Activated T-cell treated with anti-CD3 and anti-CD28 coated beads, Interleukin-2, amount 50 U/mL, for 72 hours (primary cell): ENCODE measurements at regions not wholly inside any gene's neighbourhood (a gene's known extent, or its start where the extent isn't known, plus 50 kb on each side); places are given as distances from the start of the nearest gene placed in this dataset.

Experiments used
- ATAC-seq, 2 donors: fragments of 150-1000 bp; cut with Tn5 transposase; replicated peaks in 1 of 2; 2 replicates each; pipeline ENCODE4 v1.10.0; 2021; ENCODE audit warnings: moderate library complexity in 2 of 2, mild to moderate bottlenecking in 1 of 2
- DNase-seq, 2 donors: peaks; one replicate each; pipeline ENCODE4 v3.0.0; 2021 to 2022; ENCODE audit warnings: mixed read lengths in 1 of 2
- H3K27ac Mint-ChIP-seq: one replicate; pipeline ENCODE4 v1.8.0; 2022; ENCODE audit warnings: mild to moderate bottlenecking, moderate library complexity, mixed read lengths
- H3K27me3 Mint-ChIP-seq: one replicate; pipeline ENCODE4 v1.8.0; 2022; ENCODE audit warnings: low read depth, mixed read lengths
- H3K36me3 Mint-ChIP-seq, 2 donors: one replicate each; pipeline ENCODE4 v1.8.0; 2022; ENCODE audit warnings: mixed read lengths in 2 of 2, mild to moderate bottlenecking in 1 of 2; ENCODE audit not compliant: insufficient read depth in 2 of 2
- H3K4me1 Mint-ChIP-seq: one replicate; pipeline ENCODE4 v1.8.0; 2022; ENCODE audit warnings: low read depth, mixed read lengths
- H3K4me3 Mint-ChIP-seq, 2 donors: one replicate each; pipeline ENCODE4 v1.8.0; 2022; ENCODE audit warnings: mild to moderate bottlenecking in 2 of 2, mixed read lengths in 2 of 2, moderate library complexity in 2 of 2
- H3K9me3 Mint-ChIP-seq, 2 donors: one replicate each; pipeline ENCODE4 v1.8.0; 2022; ENCODE audit warnings: mixed read lengths in 2 of 2

DNA sequence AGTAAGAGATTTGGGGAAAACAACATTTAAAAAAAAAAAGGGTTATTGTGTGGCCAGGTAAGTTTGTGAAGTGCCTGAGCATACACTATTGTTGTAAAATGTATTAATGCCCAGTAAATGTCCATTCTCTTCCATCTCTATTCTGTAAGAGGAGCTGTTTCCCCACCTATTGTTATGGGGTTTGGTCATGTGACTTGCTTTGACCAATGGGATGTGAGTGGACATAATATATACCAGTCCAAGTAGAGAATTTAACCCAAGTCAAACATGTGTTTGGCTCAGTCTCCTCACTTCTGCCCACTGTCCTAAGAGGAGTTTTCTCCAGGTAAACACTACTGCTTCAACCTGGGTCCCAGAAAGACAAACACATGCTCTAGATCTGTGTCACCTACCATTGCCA is 377.1 kb downstream of the FOXA2 start:
- DNase-seq (no peak), ATAC-seq (no peak)
- Mint-ChIP-seq H3K9me3 (peaks cover 4 to 8% of the 10 kb centered on the region in 2 donors), H3K36me3 (no peaks in the 10 kb centered on the region), H3K27me3 (no peaks in the 10 kb centered on the region), H3K4me1 (no peaks in the 10 kb centered on the region), H3K4me3 (no peak overlapping the region), H3K27ac (no peak overlapping the region)

DNA sequence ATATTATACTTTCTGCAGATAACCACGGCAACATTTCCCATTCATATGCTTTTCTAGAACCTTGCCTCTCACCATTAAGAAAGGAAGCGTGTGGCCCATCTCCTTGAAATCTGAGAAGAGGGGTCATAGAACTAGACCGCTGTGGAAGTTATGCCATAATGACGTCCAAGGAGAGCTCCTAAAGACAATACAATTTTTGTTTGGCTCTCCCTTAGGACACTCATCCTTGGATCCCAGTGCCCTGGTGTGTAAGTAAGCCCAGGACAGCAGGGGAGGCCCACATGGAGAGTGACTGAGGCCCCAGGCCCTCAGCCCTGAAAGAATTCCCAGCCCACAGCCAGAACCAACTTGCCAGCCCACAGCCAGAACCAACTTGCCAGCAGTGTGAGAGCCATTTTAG is 379.6 kb downstream of the FOXA2 start:
- no peak for ATAC-seq
- Mint-ChIP-seq H3K9me3 (peaks cover 4 to 15% of the 10 kb centered on the region in 2 donors), H3K4me3 (no peak overlapping the region), H3K27me3 (no peaks in the 10 kb centered on the region), H3K4me1 (no peaks in the 10 kb centered on the region), H3K36me3 (no peaks in the 10 kb centered on the region), H3K27ac (no peak overlapping the region)
- DNase-seq, result no peak

DNA sequence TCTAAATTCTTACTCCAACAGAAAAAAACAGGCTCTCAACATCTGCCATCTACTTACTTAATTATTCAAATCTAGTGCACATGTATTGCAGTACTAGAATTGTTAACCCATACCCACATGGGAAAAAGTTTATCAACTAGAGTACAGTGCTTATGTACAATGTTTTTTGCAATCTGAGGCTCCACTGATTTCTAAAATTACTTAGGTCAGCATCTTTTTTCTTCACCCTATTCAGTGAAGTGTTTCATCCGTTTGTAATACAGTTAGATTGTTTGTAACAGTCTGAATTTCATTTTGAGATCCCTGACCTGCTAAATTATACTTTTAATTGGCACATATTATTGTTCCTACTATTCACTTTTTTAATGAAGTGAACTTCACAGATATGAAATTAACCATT is 402.2 kb downstream of the FOXA2 start:
- Mint-ChIP-seq H3K27me3 (no peaks in the 10 kb centered on the region), H3K36me3 (no peaks in the 10 kb centered on the region), H3K27ac (no peak overlapping the region), H3K4me1 (no peaks in the 10 kb centered on the region), H3K4me3 (no peak overlapping the region), H3K9me3 (peaks cover 7 to 12% of the 10 kb centered on the region in 2 donors)
- ATAC-seq, result no peak
- no peak for DNase-seq

DNA sequence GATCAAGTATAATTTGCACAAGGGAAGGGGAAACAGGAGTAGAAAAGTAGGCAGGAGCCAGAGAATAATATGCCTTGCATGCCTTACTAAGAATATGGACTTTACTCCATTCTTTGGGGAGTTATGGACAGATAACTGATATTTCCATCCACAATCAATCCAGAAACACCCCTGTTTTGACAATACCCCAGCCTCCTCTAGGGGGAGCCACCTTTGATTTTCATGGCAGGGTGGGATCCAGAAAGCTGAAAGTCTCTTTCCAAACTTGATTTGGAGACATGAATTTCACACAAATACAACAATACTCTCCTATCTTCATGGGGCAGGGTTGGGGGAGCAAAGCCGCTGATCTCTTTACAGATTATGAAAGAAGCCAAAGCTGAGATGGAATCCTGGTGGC is 404.1 kb downstream of the FOXA2 start:
- Mint-ChIP-seq H3K4me1 (no peaks in the 10 kb centered on the region), H3K27me3 (no peaks in the 10 kb centered on the region), H3K9me3 (peaks cover 9 to 10% of the 10 kb centered on the region in 2 donors), H3K27ac (no peak overlapping the region), H3K4me3 (no peak overlapping the region), H3K36me3 (no peaks in the 10 kb centered on the region)
- DNase-seq (no peak), ATAC-seq (no peak)

DNA sequence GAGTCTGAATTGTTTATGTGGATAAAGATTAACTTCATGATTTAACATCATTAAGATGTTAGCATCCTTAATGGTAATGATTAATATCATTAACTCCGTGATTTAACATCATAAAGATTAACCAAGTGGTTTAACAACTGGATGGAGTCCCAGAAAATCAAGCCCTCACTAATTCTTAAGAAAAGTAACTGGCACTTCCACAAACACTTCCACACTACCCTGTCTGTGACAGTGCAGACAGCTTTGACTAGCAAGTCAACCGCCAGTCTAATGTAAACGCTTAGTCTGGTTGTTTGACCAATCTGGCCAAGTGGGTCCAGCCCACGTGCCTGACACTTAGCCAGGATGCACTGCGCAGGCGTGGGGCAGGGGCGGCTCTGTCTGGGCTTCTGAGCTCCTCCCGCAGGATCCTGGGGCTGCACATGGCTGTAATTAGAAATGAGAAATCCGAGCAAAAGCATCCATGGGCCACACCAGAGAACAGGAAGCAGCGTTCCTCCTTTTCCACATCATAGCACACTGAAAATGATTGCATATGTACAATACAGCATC is 424.2 kb downstream of the FOXA2 start:
- H3K27me3 Mint-ChIP-seq, result no peaks in the 10 kb centered on the region
- H3K27ac Mint-ChIP-seq, result no peak overlapping the region
- DNase-seq, result no peak
- no peaks in the 10 kb centered on the region for H3K4me1 Mint-ChIP-seq
- no peak overlapping the region for H3K4me3 Mint-ChIP-seq
- no peak for ATAC-seq
- no peaks in the 10 kb centered on the region for H3K36me3 Mint-ChIP-seq
- H3K9me3 Mint-ChIP-seq, result peaks cover 5 to 6% of the 10 kb centered on the region in 2 donors

DNA sequence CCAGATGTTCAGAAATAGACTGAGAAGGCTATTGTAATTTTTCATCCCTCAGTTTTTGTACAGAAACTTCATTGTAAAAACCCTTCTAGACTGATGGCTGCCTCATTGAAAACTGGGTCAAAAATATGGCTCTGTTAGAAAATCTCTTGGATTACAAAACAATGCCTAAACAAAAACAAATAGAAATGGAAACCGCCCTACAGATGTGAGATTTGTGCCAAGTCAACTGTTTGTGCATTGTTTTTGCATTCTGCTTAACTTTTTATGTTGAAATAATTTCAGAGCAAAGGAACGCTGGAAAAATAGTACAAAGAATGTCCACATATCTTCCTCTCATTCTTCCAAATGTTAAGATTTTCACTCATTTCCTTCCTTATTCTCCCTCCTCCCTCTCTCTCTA is 425.1 kb downstream of the FOXA2 start:
- H3K27ac Mint-ChIP-seq, result no peak overlapping the region
- H3K4me3 Mint-ChIP-seq, result no peak overlapping the region
- ATAC-seq, result no peak
- no peaks in the 10 kb centered on the region for H3K4me1 Mint-ChIP-seq
- no peaks in the 10 kb centered on the region for H3K36me3 Mint-ChIP-seq
- DNase-seq, result no peak
- peaks cover 8 to 9% of the 10 kb centered on the region in 2 donors for H3K9me3 Mint-ChIP-seq
- H3K27me3 Mint-ChIP-seq, result no peaks in the 10 kb centered on the region

DNA sequence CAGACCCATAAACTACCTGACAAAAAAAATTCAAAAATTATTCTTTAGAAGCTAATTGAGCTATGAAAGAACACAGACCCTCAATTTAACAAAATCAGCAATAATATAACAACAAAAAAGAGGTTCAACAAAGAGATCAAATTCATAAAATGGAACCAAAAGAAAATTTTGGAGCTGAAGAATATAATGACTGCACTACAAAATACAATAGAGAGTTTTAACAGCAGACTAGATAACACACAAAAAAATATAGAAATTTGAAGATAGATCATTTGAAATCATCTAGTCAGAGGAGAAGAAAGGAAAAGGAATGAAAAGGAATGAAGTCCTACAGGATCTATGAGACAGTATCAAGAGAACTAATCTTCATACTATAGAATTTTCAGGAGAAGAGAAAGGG is 422.1 kb downstream of the PAX1 start:
- no peaks in the 10 kb centered on the region for H3K27me3 Mint-ChIP-seq
- no peak for ATAC-seq
- no peak for DNase-seq
- H3K4me1 Mint-ChIP-seq, result no peaks in the 10 kb centered on the region
- peaks cover 1 to 2% of the 10 kb centered on the region in 2 donors for H3K36me3 Mint-ChIP-seq
- no peak overlapping the region for H3K4me3 Mint-ChIP-seq
- no peak overlapping the region for H3K27ac Mint-ChIP-seq
- peaks cover 8 to 15% of the 10 kb centered on the region in 2 donors for H3K9me3 Mint-ChIP-seq

DNA sequence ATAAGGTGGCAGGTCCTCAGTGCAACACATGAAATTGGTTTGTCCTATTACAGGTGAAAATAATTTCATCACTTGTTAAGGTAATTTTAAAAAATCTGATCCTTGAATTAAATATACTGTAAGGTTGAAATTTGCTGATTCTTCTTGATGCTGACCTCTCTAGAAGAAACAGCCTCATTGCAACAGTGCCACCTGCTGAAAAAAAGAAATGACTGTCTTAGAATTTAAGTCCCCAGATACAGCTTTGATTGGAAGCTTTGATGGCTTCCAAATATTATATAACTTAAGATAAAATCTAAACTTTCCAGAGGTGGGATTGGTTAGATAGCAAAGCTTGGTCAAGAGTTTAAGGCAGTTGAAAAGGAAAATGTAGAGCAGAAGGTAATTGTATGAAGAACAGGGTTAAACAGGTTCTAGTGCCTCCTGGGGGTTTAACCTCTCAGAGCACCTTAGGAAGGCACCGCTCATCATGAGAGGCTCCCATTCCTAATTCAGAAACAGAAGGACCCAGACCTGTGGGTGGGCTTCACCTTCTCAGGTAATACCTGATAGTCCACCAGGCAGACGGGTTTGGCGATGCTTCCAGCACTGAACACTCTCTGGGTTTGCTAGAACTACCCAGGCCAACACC is 401.0 kb downstream of the PAX1 start:
- H3K27ac Mint-ChIP-seq, result no peak overlapping the region
- H3K36me3 Mint-ChIP-seq, result peaks cover 1 to 3% of the 10 kb centered on the region in 2 donors
- H3K4me1 Mint-ChIP-seq, result no peaks in the 10 kb centered on the region
- peaks cover 14 to 18% of the 10 kb centered on the region in 2 donors for H3K9me3 Mint-ChIP-seq
- DNase-seq (no peak), ATAC-seq (no peak)
- H3K4me3 Mint-ChIP-seq, result no peak overlapping the region
- no peaks in the 10 kb centered on the region for H3K27me3 Mint-ChIP-seq

DNA sequence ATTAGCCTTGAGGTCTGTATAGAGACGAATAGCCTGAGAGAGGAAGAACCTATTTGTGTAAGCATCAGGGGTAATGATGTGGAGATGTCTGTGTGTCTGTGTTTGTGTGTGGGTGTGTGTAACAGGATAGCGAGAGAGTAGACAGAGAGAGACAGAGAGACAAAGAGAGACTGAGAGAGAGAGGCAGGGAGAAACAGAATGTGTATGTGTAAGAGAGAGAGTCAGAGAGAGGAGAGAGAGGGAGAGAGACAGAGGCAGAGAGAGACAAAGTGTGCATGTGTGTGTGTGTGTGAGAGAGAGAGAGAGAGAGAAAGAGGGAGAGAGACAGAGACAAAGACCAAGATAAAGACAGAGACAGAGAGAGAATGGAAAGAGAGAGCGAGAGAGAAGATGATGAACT is 396.1 kb downstream of the PAX1 start:
- Mint-ChIP-seq H3K27ac (no peak overlapping the region), H3K9me3 (peaks cover 11 to 15% of the 10 kb centered on the region in 2 donors), H3K4me3 (no peak overlapping the region), H3K36me3 (peaks cover 0 to 5% of the 10 kb centered on the region in 2 donors), H3K27me3 (no peaks in the 10 kb centered on the region), H3K4me1 (no peaks in the 10 kb centered on the region)
- ATAC-seq, result no peak
- DNase-seq, result no peak

DNA sequence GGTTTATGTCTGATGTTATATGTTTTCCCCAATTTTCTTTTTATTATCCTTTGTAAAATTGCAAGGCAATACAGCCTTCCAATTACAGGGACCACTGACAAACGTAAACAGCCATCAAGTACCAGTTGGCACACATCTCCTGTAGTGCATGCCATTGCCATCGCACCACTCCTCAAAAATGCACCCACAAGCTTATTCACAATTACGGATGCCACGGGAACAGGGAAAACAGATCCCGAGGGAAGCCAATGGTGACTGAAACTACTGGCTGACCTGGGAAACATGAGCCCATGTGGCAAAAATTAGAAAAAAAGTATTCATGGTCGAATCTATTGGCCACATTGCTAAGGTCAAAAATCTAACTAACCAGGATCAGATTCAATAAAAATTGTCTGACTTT is 395.2 kb downstream of the PAX1 start:
- H3K27ac Mint-ChIP-seq, result no peak overlapping the region
- peaks cover 0 to 5% of the 10 kb centered on the region in 2 donors for H3K36me3 Mint-ChIP-seq
- H3K4me3 Mint-ChIP-seq, result no peak overlapping the region
- no peaks in the 10 kb centered on the region for H3K4me1 Mint-ChIP-seq
- ATAC-seq (no peak), DNase-seq (no peak)
- no peaks in the 10 kb centered on the region for H3K27me3 Mint-ChIP-seq
- peaks cover 11 to 15% of the 10 kb centered on the region in 2 donors for H3K9me3 Mint-ChIP-seq

DNA sequence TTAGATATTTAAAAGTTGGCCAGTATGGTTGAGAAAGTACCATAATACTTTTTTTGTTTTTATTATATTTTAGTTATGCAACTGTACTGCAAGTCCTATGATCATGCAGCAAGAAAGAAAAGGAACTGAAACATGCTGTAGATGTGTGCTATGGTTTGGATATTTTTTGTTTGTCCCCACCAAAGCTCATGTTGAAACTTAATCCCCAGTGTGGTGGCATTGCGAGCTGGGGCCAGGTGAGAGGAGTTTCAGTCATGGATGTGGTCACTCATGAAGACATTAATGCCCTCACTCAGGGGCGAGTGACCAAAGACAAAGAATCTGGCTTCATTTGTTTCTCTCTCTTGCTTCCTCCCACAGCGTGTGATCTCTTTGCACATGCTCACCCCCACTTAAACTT is 393.9 kb downstream of the PAX1 start:
- Mint-ChIP-seq H3K4me1 (no peaks in the 10 kb centered on the region), H3K36me3 (peaks cover 0 to 7% of the 10 kb centered on the region in 2 donors), H3K27me3 (no peaks in the 10 kb centered on the region), H3K9me3 (peaks cover 11 to 13% of the 10 kb centered on the region in 2 donors), H3K27ac (no peak overlapping the region), H3K4me3 (no peak overlapping the region)
- ATAC-seq (no peak), DNase-seq (no peak)

DNA sequence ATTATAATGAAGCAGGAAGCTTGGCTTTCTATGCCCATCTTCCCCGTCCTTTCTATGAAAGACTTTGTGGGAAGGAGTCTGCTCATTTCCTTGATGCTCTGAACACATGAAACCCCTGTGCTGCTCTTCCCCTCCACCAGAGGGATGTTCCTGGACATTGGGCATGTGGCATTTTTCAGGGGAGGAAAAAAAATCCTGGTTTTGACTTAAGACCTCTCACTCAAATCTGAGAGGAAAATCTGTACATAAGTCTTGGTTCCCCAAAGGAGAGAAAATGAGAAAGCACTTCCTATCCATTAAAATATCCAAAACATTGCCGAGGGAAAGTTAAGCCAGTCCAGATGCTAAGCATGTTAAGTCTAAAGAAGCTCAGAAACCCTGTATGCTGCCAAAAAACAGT is 393.0 kb downstream of the PAX1 start:
- Mint-ChIP-seq H3K9me3 (peaks cover 9 to 15% of the 10 kb centered on the region in 2 donors), H3K27me3 (no peaks in the 10 kb centered on the region), H3K4me1 (no peaks in the 10 kb centered on the region), H3K4me3 (no peak overlapping the region), H3K27ac (no peak overlapping the region), H3K36me3 (peaks cover 0 to 11% of the 10 kb centered on the region in 2 donors)
- ATAC-seq, result no peak
- no peak for DNase-seq

DNA sequence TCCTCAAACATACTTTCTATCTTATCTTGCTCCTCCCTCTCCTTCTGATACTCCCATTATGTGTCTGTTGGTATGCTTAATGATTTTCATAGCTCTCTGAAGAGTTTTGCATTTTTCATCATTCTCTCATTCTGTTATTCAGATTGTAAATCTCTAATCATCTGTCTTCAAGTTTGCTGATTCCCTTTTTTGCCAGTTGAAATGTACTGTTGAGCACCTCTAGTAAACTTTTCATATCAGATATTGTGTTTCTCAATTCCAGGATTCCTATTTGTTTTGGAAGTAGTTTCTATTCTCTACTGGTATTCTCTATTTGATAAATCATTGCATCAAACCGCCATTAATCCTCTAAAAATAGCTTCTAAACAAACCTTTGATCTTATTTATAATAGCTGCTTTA is 387.7 kb downstream of the PAX1 start:
- no peak overlapping the region for H3K27ac Mint-ChIP-seq
- H3K4me3 Mint-ChIP-seq, result no peak overlapping the region
- peaks cover 7 to 21% of the 10 kb centered on the region in 2 donors for H3K9me3 Mint-ChIP-seq
- DNase-seq, result no peak
- H3K27me3 Mint-ChIP-seq, result no peaks in the 10 kb centered on the region
- H3K36me3 Mint-ChIP-seq, result peaks cover 3 to 10% of the 10 kb centered on the region in 2 donors
- H3K4me1 Mint-ChIP-seq, result no peaks in the 10 kb centered on the region
- no peak for ATAC-seq

DNA sequence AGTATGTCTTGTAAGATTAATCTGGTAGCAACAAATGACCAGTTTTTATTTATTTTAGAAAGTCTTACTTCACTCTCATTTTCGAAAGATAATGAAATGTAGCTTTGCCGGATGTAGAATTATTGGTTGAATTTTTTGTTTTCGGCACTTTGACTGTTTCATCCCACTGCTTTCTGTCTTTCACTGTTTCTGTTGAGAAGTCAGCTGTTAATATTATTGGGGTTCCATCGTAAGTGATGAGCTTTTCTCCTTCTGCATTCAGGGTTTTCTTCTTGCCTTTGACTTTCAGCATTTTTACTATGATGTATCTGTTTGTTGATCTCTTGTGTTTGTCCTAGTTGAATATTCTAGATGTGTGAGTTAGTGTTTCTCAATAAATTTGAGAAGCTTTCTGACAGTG is 383.4 kb downstream of the PAX1 start:
- H3K4me1 Mint-ChIP-seq, result no peaks in the 10 kb centered on the region
- H3K27me3 Mint-ChIP-seq, result no peaks in the 10 kb centered on the region
- H3K36me3 Mint-ChIP-seq, result peaks cover 3% of the 10 kb centered on the region in 2 donors
- DNase-seq, result no peak
- no peak overlapping the region for H3K4me3 Mint-ChIP-seq
- ATAC-seq, result no peak
- H3K27ac Mint-ChIP-seq, result no peak overlapping the region
- H3K9me3 Mint-ChIP-seq, result peaks cover 7 to 18% of the 10 kb centered on the region in 2 donors
